Caco-2 (cell line): ENCODE measurements at regions not wholly inside any gene's neighbourhood (a gene's known extent, or its start where the extent isn't known, plus 50 kb on each side); places are given as distances from the start of the nearest gene placed in this dataset.

Experiments used
- BruUV-seq: library from RNA; stranded (reverse); fragments of 400-500 nt; replicated peaks from 2 replicates; lab custom pipeline; 2021; lab: Mats Ljungman, UMichigan
- CTCF ChIA-PET: fragments of 300-600 bp; sonication (Branson Sonifier 250); formaldehyde crosslinking; loops from one replicate; lab custom pipeline; 2022; ENCODE audit warnings: antibody characterized with exemption; lab: Charles Lee
- POLR2A ChIA-PET: fragments of 300-600 bp; sonication (Branson Sonifier 250); formaldehyde crosslinking; loops from one replicate; lab custom pipeline; 2022; ENCODE audit warnings: antibody characterized with exemption; lab: Charles Lee
- DNase-seq, 2 experiments: peaks; one replicate each; pipeline versions ENCODE4 v3.0.0 to v3.0.0-alpha.2; 2020 to 2022
- H3K27me3 ChIP-seq: replicated peaks from 2 replicates; pipeline ENCODE4 v1.6.0; 2011; ENCODE audit warnings: low read length; ENCODE audit not compliant: control insufficient read depth, insufficient read depth
- H3K36me3 ChIP-seq: 2 replicates; pipeline ENCODE4 v1.5.1; 2011; ENCODE audit warnings: low read length; ENCODE audit not compliant: control insufficient read depth, insufficient read depth
- H3K4me1 ChIP-seq: fragments of 250-450 bp; sonication (Bioruptor Pico); 2 replicates; pipeline ENCODE4 v1.5.1; 2020; ENCODE audit warnings: mild to moderate bottlenecking
- H3K4me3 ChIP-seq: 2 replicates; pipeline ENCODE4 v1.5.1; 2011; ENCODE audit warnings: low read depth, mild to moderate bottlenecking, control low read depth, low read length
- H3K9me3 ChIP-seq: fragments of 250-450 bp; sonication (Bioruptor Pico); 2 replicates; pipeline ENCODE4 v1.5.1; 2020; ENCODE audit warnings: mild to moderate bottlenecking, moderate library complexity
- H3K27ac Mint-ChIP-seq: one replicate; pipeline ENCODE4 v1.8.0; 2022; ENCODE audit warnings: mixed read lengths; ENCODE audit not compliant: unreplicated experiment
- H3K27me3 Mint-ChIP-seq: one replicate; pipeline ENCODE4 v1.8.0; 2022; ENCODE audit warnings: mixed read lengths; ENCODE audit not compliant: insufficient read depth, unreplicated experiment
- H3K36me3 Mint-ChIP-seq: one replicate; pipeline ENCODE4 v1.8.0; 2022; ENCODE audit warnings: mild to moderate bottlenecking, mixed read lengths; ENCODE audit not compliant: insufficient read depth, unreplicated experiment
- H3K4me1 Mint-ChIP-seq: one replicate; pipeline ENCODE4 v1.8.0; 2022; ENCODE audit warnings: low read depth, mixed read lengths; ENCODE audit not compliant: unreplicated experiment
- H3K4me3 Mint-ChIP-seq: one replicate; pipeline ENCODE4 v1.8.0; 2022; ENCODE audit warnings: mild to moderate bottlenecking, moderate library complexity, mixed read lengths; ENCODE audit not compliant: unreplicated experiment
- H3K9me3 Mint-ChIP-seq: one replicate; pipeline ENCODE4 v1.8.0; 2022; ENCODE audit warnings: mixed read lengths; ENCODE audit not compliant: unreplicated experiment
- intact Hi-C: fragments of 100-400 bp; cut with micrococcal nuclease; formaldehyde crosslinking; loops from one replicate; pipeline ENCODE4 v1.10.0; 2022; ENCODE audit not compliant: unreplicated experiment
- TF ChIP-seq, protein P1 (sequence below), 2 experiments: fragments of 200-600 bp in 1 of 2; IDR thresholded peaks; 1 replicate in 1 of 2; 2 replicates in 1 of 2; pipeline versions ENCODE4 v1.5.1 to v1.8.0; 2011 to 2022; ENCODE audit warnings: antibody characterized with exemption in 1 of 2, control low read depth in 1 of 2, inconsistent platforms in 1 of 2, low read depth in 1 of 2, low read length in 1 of 2, mild to moderate bottlenecking in 1 of 2, moderate library complexity in 1 of 2; ENCODE audit not compliant: insufficient read depth in 1 of 2, severe bottlenecking in 1 of 2, unreplicated experiment in 1 of 2

GRCh38 chr16:55039511-55039910 lies 108.8 kb downstream of the IRX5 start:
- DNase-seq, result no peak
- H3K4me3 Mint-ChIP-seq, result no peak overlapping the region
- CTCF ChIA-PET, result no interaction called here

DNA sequence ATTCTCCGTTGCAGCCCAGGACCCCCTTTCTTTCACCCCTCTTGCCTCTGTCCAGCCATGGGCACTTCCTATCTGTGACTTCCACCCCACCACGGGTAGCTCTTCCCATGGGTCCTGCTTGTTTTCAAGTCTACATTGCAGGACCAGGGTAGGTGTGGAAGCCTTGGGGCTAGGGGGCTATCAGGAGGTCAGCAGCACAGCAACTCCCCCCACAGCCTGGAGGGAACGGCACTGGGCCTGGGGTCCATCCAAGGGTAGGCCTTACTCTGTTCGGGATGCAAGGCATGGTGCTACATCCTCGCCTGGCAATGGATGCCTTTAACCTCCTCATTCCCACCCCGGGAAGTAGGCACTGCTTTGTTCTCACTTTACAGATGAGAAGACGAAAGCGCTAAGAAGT lies 109.3 kb downstream of the IRX5 start:
- Histone ChIP-seq H3K36me3 (no peaks in the 10 kb centered on the region), H3K4me1 (peaks cover 16% of the 10 kb centered on the region), H3K9me3 (no peaks in the 10 kb centered on the region), H3K4me3 (no peak overlapping the region), H3K27me3 (no peaks in the 10 kb centered on the region)
- CTCF ChIA-PET, result no interaction called here
- no TSS peak for BruUV-seq
- POLR2A ChIA-PET, result no interaction called here
- intact Hi-C loops, result no loop called here
- Mint-ChIP-seq H3K4me1 (peaks cover under 1% of the 10 kb centered on the region), H3K36me3 (no peaks in the 10 kb centered on the region), H3K4me3 (no peak overlapping the region), H3K9me3 (no peaks in the 10 kb centered on the region), H3K27me3 (no peaks in the 10 kb centered on the region), H3K27ac (no peak overlapping the region)
- TF ChIP-seq, protein P1, sequence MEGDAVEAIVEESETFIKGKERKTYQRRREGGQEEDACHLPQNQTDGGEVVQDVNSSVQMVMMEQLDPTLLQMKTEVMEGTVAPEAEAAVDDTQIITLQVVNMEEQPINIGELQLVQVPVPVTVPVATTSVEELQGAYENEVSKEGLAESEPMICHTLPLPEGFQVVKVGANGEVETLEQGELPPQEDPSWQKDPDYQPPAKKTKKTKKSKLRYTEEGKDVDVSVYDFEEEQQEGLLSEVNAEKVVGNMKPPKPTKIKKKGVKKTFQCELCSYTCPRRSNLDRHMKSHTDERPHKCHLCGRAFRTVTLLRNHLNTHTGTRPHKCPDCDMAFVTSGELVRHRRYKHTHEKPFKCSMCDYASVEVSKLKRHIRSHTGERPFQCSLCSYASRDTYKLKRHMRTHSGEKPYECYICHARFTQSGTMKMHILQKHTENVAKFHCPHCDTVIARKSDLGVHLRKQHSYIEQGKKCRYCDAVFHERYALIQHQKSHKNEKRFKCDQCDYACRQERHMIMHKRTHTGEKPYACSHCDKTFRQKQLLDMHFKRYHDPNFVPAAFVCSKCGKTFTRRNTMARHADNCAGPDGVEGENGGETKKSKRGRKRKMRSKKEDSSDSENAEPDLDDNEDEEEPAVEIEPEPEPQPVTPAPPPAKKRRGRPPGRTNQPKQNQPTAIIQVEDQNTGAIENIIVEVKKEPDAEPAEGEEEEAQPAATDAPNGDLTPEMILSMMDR (IDR thresholded peaks at IDR 0.05; ENCODE audit: insufficient read depth in 1 of 2, low read depth in 1 of 2, low read length in 1 of 2, severe bottlenecking in 1 of 2, unreplicated experiment in 1 of 2), result no peak
- DNase-seq, result no peak

More at GRCh38 chr16:55039511-55039910, 108.8 kb downstream of the IRX5 start:
- Mint-ChIP-seq H3K9me3 (no peaks in the 10 kb centered on the region), H3K27me3 (no peaks in the 10 kb centered on the region), H3K4me1 (no peaks in the 10 kb centered on the region), H3K27ac (no peak overlapping the region), H3K36me3 (no peaks in the 10 kb centered on the region)
- POLR2A ChIA-PET, result no interaction called here
- intact Hi-C loops, result no loop called here
- Histone ChIP-seq H3K36me3 (no peaks in the 10 kb centered on the region), H3K9me3 (no peaks in the 10 kb centered on the region), H3K27me3 (no peaks in the 10 kb centered on the region), H3K4me1 (peaks cover 12% of the 10 kb centered on the region), H3K4me3 (no peak overlapping the region)
- no TSS peak for BruUV-seq
- TF ChIP-seq, protein P1 (IDR thresholded peaks at IDR 0.05; ENCODE audit: insufficient read depth in 1 of 2, low read depth in 1 of 2, low read length in 1 of 2, severe bottlenecking in 1 of 2, unreplicated experiment in 1 of 2), result no peak

DNA sequence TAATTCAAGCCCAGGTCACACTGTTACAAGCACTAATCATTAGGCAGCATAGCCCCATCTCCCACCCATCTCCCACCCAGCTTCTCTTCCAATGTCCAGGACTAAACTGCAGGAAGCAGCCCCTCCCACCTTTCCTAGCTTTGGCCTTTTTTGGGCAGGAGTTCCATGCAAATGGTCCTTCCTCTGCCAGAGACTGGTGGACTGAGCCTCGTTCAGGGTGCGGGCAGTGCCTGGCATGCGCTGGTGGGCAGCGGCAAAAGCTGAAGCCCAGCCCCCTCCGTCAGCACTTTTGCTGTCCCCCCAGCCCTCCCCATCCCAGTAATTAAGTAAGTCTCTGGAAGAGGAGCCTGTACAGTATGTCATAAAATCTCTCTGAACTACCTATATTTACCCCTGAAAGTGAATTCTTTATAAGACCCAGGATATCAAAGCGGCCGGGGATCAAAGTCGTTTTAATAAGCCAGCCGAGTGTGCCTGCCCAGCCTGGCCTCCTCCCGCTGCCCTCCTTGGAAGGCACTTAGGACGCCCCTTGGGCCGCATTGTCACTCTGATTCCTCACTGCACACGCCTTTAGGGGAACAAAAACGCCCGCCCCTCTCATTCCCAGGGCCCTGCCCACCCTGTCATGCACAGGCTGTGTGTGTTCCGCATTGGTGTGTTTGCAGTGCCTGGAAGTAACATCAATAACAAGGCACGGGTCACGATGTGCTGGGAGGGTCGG lies 109.9 kb downstream of the IRX5 start:
- intact Hi-C loops, result no loop called here
- BruUV-seq, result no TSS peak
- Mint-ChIP-seq H3K27me3 (no peaks in the 10 kb centered on the region), H3K4me1 (peaks cover 7% of the 10 kb centered on the region), H3K9me3 (no peaks in the 10 kb centered on the region), H3K36me3 (no peaks in the 10 kb centered on the region), H3K27ac (no peak overlapping the region), H3K4me3 (no peak overlapping the region)
- H3K27me3 ChIP-seq, result no peaks in the 10 kb centered on the region
- H3K9me3 ChIP-seq, result no peaks in the 10 kb centered on the region
- H3K36me3 ChIP-seq, result no peaks in the 10 kb centered on the region
- CTCF ChIA-PET, result no interaction called here
- TF ChIP-seq, protein P1 (IDR thresholded peaks at IDR 0.05; ENCODE audit: insufficient read depth in 1 of 2, low read depth in 1 of 2, low read length in 1 of 2, severe bottlenecking in 1 of 2, unreplicated experiment in 1 of 2), result no peak
- H3K4me1 ChIP-seq, result peaks cover 17% of the 10 kb centered on the region
- H3K4me3 ChIP-seq, result no peak overlapping the region
- POLR2A ChIA-PET, result no interaction called here
- DNase-seq, result no peak
